ENCODE measurements at regions not wholly inside any gene's neighbourhood (a gene's known extent, or its start where the extent isn't known, plus 50 kb on each side); places are given as distances from the start of the nearest gene placed in this dataset.
A peak's percentile ranks its signal among the peaks of the same experiment; 100 is the strongest.

GRCh38 chr1:65525266-65526048 lies 105.0 kb downstream of the LEPR start:
- POLR2A ChIA-PET: no interaction called here
- CTCF ChIA-PET: no interaction called here
- DNase-seq (ENCODE audit: extremely low spot score): peak; percentile 57
- TF ChIP-seq FOXM1 (IDR thresholded peaks at IDR 0.05; ENCODE audit: borderline replicate concordance): peak; percentile 55; the same call in 1 of the 2 replicates
- peak; percentile 94 for TF ChIP-seq L3MBTL2 (conservative IDR thresholded peaks at IDR 0.05)
- TF ChIP-seq SP1 (IDR thresholded peaks at IDR 0.05): no peak

DNA sequence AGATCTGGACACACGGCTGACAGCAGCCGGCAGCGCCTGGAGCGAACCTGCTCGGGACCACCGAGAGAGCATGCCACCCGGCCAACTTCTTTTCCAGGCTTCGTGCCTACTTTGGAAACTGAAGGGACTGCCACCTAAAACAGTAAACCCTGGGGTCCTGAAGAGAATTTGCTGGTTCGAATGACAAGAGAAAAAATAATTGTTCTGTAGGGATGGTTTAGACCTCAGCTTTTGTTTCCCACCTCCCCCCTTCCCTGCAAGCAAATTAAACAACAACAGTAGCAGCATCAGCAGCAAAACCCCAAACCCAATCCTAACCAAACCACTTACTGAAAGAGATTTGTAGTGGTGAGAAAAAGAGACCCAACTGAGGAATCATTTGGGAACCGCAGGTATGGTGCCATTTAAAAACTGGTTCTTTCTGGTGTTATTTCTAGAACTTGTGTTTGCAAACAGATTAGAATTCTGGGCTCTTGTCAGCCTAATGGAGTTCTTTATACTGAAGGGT lies 105.6 kb downstream of the LEPR start:
- POLR2A ChIA-PET: no interaction called here
- no peak for DNase-seq (ENCODE audit: extremely low spot score)
- no peak for TF ChIP-seq FOXK2 (IDR thresholded peaks at IDR 0.05)
- no peak for TF ChIP-seq NFRKB (IDR thresholded peaks at IDR 0.05)
- no peak for TF ChIP-seq SUZ12 (IDR thresholded peaks at IDR 0.05)
- TF ChIP-seq ZNF384 (IDR thresholded peaks at IDR 0.05): no peak
- TF ChIP-seq TARDBP (IDR thresholded peaks at IDR 0.05): no peak
- TF ChIP-seq CTBP1 (IDR thresholded peaks at IDR 0.05; ENCODE audit: borderline replicate concordance): no peak
- TF ChIP-seq ELF4 (IDR thresholded peaks at IDR 0.05): no peak
- no peak for TF ChIP-seq HDGF (IDR thresholded peaks at IDR 0.05; ENCODE audit: borderline replicate concordance)
- CTCF ChIA-PET: no interaction called here

DNA sequence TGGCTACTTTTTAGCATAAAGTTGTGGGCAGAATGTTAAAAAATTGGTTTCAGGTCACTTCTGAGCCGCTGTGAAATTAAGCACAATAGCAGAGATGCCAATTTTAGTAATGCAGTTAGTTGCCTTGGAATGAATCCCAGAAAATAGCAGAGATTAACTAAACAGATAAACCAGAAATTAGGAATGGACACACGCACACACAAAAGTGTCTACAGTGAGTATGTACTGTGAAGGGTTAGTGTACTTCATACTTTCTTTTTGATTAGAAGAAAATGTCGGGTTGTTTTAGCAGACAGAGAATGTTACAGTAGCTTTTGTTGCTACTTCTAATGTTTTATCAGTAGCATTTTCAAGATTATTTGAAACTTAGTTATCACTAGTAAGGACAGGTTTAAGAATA lies 106.7 kb downstream of the LEPR start:
- DNase-seq (ENCODE audit: extremely low spot score): peak; percentile 25
- ChIA-PET POLR2A (no interaction called here), CTCF (interaction anchor here (0.7 to 1.0 kb wide), 2 partner anchors 13 to 15 kb away, joined by 3 read pairs; no protein-coding TSS in a partner anchor)
- TF ChIP-seq LEF1 (IDR thresholded peaks at IDR 0.05; ENCODE audit: borderline replicate concordance) (no peak), SP1 (IDR thresholded peaks at IDR 0.05) (no peak), ZNF384 (IDR thresholded peaks at IDR 0.05) (no peak), L3MBTL2 (conservative IDR thresholded peaks at IDR 0.05) (no peak), NFRKB (IDR thresholded peaks at IDR 0.05) (no peak), CTBP1 (IDR thresholded peaks at IDR 0.05; ENCODE audit: borderline replicate concordance) (no peak), SUZ12 (IDR thresholded peaks at IDR 0.05) (no peak), BHLHE40 (IDR thresholded peaks at IDR 0.05; ENCODE audit: borderline replicate concordance) (no peak), FOXA1 (IDR thresholded peaks at IDR 0.05) (no peak), HDGF (IDR thresholded peaks at IDR 0.05; ENCODE audit: borderline replicate concordance) (no peak), FOXK2 (IDR thresholded peaks at IDR 0.05) (no peak), ARNT (IDR thresholded peaks at IDR 0.05) (no peak), FOXM1 (IDR thresholded peaks at IDR 0.05; ENCODE audit: borderline replicate concordance) (no peak), ELF4 (IDR thresholded peaks at IDR 0.05) (no peak), TARDBP (IDR thresholded peaks at IDR 0.05) (no peak)
- TF ChIP-seq, protein P1, sequence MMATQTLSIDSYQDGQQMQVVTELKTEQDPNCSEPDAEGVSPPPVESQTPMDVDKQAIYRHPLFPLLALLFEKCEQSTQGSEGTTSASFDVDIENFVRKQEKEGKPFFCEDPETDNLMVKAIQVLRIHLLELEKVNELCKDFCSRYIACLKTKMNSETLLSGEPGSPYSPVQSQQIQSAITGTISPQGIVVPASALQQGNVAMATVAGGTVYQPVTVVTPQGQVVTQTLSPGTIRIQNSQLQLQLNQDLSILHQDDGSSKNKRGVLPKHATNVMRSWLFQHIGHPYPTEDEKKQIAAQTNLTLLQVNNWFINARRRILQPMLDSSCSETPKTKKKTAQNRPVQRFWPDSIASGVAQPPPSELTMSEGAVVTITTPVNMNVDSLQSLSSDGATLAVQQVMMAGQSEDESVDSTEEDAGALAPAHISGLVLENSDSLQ (IDR thresholded peaks at IDR 0.05): no peak

DNA sequence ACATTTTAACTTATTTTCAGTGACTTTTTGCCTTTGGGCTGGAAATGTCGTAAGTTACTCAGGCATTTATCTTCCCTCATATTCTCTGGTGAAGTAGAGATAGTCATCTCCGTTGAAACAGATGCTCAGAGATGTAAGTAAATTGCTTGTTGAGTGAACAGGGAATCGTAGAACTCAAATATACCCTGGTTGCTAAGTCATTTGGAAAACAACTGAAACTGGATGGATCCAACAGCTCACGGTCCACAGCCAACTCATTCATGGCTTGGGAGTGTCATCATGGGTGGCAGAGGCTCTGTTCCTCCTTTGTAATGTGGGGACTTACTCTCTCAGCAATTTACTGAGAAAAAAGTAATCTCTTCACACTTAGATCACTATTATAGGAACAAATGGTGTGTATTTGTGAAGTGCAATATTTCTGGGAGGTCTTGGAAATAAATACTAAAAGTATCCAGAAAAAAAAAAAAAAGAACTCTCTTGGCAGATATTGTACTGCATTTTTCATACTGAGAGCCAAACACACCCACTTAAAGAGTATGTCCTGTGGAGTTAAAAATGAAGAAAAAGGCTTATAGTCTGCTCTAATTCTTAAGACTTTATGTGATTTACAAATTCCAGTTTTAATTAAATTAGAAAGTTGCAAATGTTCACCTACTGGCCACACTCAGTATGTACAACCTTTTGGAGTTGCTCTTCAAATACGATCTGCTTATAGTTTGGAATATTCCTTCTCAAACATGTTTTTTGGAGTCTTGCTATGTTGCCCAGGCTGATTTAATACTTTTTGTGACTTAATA lies 107.4 kb downstream of the LEPR start:
- TF ChIP-seq FOXK2 (IDR thresholded peaks at IDR 0.05) (no peak), ZNF384 (IDR thresholded peaks at IDR 0.05) (peak; percentile 74)
- CTCF ChIA-PET: interaction anchor here (0.7 to 1.0 kb wide), 2 partner anchors 12 to 16 kb away, joined by 3 read pairs; no protein-coding TSS in a partner anchor
- peak; percentile 28 for DNase-seq (ENCODE audit: extremely low spot score)
- POLR2A ChIA-PET: no interaction called here

DNA sequence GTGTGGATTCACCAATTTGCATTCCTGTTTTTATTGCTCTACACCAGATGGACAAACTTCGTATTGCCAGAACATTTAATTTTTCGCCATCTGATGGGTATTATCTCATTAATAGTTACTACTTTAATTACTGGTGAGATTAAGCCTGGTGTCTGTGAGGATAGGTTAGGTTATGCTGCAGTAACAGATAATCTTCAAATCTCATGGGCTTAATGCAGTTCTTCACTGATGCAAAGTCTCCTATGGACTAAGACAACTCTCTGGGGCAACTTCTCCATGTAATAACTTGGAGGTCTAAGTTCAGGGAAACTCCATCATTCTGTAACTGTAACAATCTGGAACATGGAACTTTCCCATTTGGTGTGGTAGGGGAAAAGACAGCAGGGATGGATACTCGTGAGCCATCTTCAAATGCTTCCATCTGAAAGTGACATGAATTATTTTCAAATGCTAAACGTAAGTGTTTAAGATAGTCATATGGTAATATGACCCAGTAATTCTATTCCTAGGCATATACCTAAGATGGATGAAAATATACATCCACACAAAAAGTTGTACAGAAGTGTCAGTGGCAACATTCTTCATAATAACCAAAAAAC lies 111.6 kb downstream of the LEPR start:
- ChIA-PET POLR2A (no interaction called here), CTCF (no interaction called here)
- no peak for TF ChIP-seq NFRKB (IDR thresholded peaks at IDR 0.05)
- TF ChIP-seq FOXK2 (IDR thresholded peaks at IDR 0.05): no peak
- TF ChIP-seq SUZ12 (IDR thresholded peaks at IDR 0.05): no peak
- no peak for TF ChIP-seq LEF1 (IDR thresholded peaks at IDR 0.05; ENCODE audit: borderline replicate concordance)
- TF ChIP-seq CTBP1 (IDR thresholded peaks at IDR 0.05; ENCODE audit: borderline replicate concordance): no peak
- TF ChIP-seq TARDBP (IDR thresholded peaks at IDR 0.05): no peak
- TF ChIP-seq FOXA1 (IDR thresholded peaks at IDR 0.05): no peak
- DNase-seq (ENCODE audit: extremely low spot score): no peak

- ChIA-PET CTCF (no interaction called here), POLR2A (no interaction called here)
- no peak for TF ChIP-seq CTBP1 (IDR thresholded peaks at IDR 0.05; ENCODE audit: borderline replicate concordance)
- no peak for TF ChIP-seq BHLHE40 (IDR thresholded peaks at IDR 0.05; ENCODE audit: borderline replicate concordance)
- no peak for TF ChIP-seq LEF1 (IDR thresholded peaks at IDR 0.05; ENCODE audit: borderline replicate concordance)
- TF ChIP-seq FOXK2 (IDR thresholded peaks at IDR 0.05): no peak
- TF ChIP-seq TARDBP (IDR thresholded peaks at IDR 0.05): no peak
- no peak for TF ChIP-seq ZNF384 (IDR thresholded peaks at IDR 0.05)
- no peak for TF ChIP-seq HDGF (IDR thresholded peaks at IDR 0.05; ENCODE audit: borderline replicate concordance)
- no peak for DNase-seq (ENCODE audit: extremely low spot score)
Observed at GRCh38 chr1:65535981-65536380, 115.5 kb downstream of the LEPR start.

DNA sequence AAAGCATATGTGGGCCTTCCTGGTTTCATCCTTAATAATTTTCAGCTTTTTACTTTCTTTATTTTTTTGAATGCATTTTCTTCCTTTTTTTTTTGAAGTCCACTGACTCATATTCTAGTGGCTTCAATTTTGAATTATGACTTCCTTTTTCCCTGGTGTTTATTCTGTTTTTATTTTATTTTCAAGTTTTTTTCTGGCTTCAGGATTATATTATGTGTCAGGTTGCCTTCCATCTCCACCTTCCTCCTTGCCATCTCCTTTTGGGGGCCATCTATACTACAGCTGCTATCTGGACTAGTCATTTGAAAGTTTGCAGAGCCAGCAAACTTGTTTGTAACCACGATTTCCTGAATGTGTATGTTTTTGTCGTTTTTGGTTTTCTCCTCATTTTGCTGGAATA lies 117.6 kb downstream of the LEPR start:
- DNase-seq (ENCODE audit: extremely low spot score): no peak
- no peak for TF ChIP-seq SP1 (IDR thresholded peaks at IDR 0.05)
- TF ChIP-seq L3MBTL2 (conservative IDR thresholded peaks at IDR 0.05): no peak
- no peak for TF ChIP-seq FOXA1 (IDR thresholded peaks at IDR 0.05)
- ChIA-PET CTCF (interaction anchor here (0.6 kb wide), 1 partner anchor 795 kb away, joined by 3 read pairs; no protein-coding TSS in a partner anchor), POLR2A (no interaction called here)

Measured in HEK293T (cell line).